Breast epithelium (tissue), 4 donors: ENCODE measurements at regions not wholly inside any gene's neighbourhood (a gene's known extent, or its start where the extent isn't known, plus 50 kb on each side); places are given as distances from the start of the nearest gene placed in this dataset.

ENCODE experiments used
- DNase-seq, 2 donors: peaks; one replicate each; pipeline ENCODE4 v3.0.0-alpha.2; 2019; ENCODE audit warnings: low spot score in 2 of 2
- H3K27ac ChIP-seq, 2 donors: fragments of 200-600 bp; sonication (generic) in 1 of 2; one replicate each; pipeline ENCODE4 v1.5.1; 2016 to 2019; ENCODE audit warnings: mild to moderate bottlenecking in 1 of 2
- H3K27me3 ChIP-seq, 2 donors: fragments of 200-600 bp; sonication (generic) in 1 of 2; one replicate each; pipeline versions ENCODE4 v1.5.1 to v1.6.0; 2017 to 2019; ENCODE audit warnings: control low read depth in 1 of 2, mild to moderate bottlenecking in 1 of 2
- H3K36me3 ChIP-seq: fragments of 200-600 bp; one replicate; pipeline ENCODE4 v1.5.1; 2019
- H3K4me1 ChIP-seq, 2 donors: fragments of 200-600 bp; sonication (generic); one replicate each; pipeline ENCODE4 v1.5.1; 2016 to 2019; ENCODE audit warnings: control low read depth in 1 of 2
- H3K4me3 ChIP-seq, 3 donors: fragments of 200-600 bp; sonication (generic); 1 replicate in 2 of 3; 2 replicates in 1 of 3; pipeline ENCODE4 v1.5.1; 2016 to 2019; ENCODE audit warnings: mild to moderate bottlenecking in 3 of 3, moderate library complexity in 2 of 3
- H3K9me3 ChIP-seq, 2 donors: fragments of 200-600 bp; sonication (generic) in 1 of 2; one replicate each; pipeline ENCODE4 v1.5.1; 2016 to 2019; ENCODE audit warnings: control low read depth in 1 of 2
- POLR2A ChIP-seq: fragments of 450-650 bp; IDR thresholded peaks from one replicate; pipeline ENCODE4 v1.6.1; 2016; ENCODE audit warnings: antibody characterized with exemption, mild to moderate bottlenecking, moderate library complexity
- POLR2AphosphoS5 ChIP-seq, 3 donors: sonication (generic); formaldehyde crosslinking; IDR thresholded peaks; one replicate each; pipeline ENCODE4 v1.6.1; 2017; ENCODE audit warnings: antibody characterized with exemption in 3 of 3
- intact Hi-C: fragments of 100-400 bp; cut with DNase I; formaldehyde crosslinking; loops from one replicate; pipeline ENCODE4 v1.15.1; 2023; ENCODE audit warnings: low total_unique reads
- TF ChIP-seq, protein P1 (sequence below), 3 donors: fragments of 450-650 bp; IDR thresholded peaks; one replicate each; pipeline ENCODE4 v1.5.1; 2016 to 2017; ENCODE audit warnings: antibody characterized with exemption in 3 of 3, mild to moderate bottlenecking in 3 of 3, moderate library complexity in 3 of 3

DNA sequence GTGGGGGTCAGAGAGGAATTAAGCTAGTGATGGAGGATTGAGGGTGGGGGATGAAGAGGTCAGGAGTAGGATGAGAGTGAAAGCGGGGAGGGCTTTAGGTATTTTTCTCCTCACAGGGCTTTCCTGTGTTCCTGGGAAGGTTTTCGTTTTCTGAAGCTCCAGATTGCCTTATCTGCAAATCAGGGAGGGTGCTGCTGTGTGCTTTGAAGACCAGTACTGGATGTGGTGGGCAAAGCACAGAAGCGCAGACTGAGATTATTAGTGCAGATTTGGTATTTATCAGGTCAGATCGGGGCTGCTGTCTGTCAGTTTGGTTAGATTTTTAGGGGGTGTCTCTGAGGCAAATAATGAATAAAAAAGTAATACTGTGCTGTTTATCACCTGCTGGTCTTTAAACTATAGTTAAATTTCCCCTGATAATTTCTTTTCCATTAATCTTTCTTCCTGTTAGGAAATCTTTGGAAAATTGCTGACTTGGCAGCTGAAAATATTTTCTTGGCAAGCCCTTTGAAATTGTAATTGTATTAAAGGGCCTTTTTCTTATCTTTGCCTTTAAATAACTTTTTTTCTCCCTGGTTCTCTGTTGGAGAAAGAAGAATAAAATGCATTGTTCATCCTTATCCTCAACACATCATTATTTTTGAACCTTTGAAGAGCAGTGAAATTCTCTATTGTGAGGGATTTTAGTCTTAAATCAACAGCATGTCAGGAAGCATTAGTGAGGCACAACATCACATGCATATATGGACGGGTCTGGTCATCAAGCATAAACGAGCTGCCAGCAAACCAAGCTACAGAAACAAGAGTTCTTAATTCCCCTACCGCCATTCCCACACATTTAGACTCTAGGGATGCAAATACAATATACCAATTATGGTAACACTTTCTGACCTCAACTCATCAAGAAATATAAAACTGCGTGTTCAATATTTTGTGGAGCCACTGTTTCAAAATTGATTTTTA lies 139.6 kb downstream of the S1PR1 start:
- no peaks in the 10 kb centered on the region for H3K36me3 ChIP-seq
- H3K4me1 ChIP-seq, result no peaks in the 10 kb centered on the region
- H3K27me3 ChIP-seq, result no peaks in the 10 kb centered on the region
- no peak for DNase-seq
- H3K9me3 ChIP-seq, result no peaks in the 10 kb centered on the region
- intact Hi-C loops, result no loop called here
- H3K4me3 ChIP-seq, result no peak overlapping the region
- TF ChIP-seq, protein P1, sequence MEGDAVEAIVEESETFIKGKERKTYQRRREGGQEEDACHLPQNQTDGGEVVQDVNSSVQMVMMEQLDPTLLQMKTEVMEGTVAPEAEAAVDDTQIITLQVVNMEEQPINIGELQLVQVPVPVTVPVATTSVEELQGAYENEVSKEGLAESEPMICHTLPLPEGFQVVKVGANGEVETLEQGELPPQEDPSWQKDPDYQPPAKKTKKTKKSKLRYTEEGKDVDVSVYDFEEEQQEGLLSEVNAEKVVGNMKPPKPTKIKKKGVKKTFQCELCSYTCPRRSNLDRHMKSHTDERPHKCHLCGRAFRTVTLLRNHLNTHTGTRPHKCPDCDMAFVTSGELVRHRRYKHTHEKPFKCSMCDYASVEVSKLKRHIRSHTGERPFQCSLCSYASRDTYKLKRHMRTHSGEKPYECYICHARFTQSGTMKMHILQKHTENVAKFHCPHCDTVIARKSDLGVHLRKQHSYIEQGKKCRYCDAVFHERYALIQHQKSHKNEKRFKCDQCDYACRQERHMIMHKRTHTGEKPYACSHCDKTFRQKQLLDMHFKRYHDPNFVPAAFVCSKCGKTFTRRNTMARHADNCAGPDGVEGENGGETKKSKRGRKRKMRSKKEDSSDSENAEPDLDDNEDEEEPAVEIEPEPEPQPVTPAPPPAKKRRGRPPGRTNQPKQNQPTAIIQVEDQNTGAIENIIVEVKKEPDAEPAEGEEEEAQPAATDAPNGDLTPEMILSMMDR (IDR thresholded peaks at IDR 0.05), result no peak
- TF ChIP-seq POLR2AphosphoS5 (IDR thresholded peaks at IDR 0.05) (no peak), POLR2A (no peak)
- no peak overlapping the region for H3K27ac ChIP-seq

DNA sequence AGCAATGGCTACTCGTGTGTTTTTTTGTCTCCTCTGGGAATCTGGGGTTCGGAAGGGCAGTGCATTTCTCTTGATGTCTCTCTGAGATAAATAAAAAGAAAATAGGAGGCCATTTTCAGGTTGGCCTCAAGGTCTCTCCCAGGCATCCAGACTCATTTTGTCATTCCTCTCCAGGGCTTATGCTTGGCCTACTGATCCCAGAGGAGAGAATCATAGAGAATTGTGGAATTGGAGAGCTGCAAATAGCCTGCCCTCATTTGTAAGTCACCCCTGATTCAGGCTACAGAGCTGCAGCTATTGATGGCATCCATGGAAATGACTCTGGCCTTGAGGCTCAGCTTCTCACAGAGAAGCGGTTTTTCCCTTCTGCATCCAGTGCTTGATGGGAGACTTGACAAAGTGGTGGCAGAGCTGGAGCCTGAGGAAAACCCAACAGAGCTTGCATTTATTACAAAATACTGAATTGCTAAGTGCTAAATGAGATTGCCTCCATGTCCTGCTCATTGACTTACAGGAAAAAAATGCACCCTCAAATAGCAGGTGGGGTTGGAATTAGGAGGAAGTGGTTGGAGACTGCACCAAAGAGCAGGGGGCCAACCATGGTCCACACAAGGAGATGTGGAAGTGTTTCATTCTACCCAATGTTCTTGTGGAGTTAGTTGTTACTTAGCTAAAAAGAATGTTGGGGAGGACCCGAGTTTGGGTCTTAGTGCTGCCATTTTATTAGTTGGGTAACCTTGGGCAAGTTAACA lies 140.4 kb downstream of the S1PR1 start:
- no peak for DNase-seq
- intact Hi-C loops, result no loop called here
- H3K4me3 ChIP-seq, result no peak overlapping the region
- H3K27me3 ChIP-seq, result no peaks in the 10 kb centered on the region
- no peaks in the 10 kb centered on the region for H3K9me3 ChIP-seq
- no peaks in the 10 kb centered on the region for H3K4me1 ChIP-seq
- H3K27ac ChIP-seq, result no peak overlapping the region
- no peaks in the 10 kb centered on the region for H3K36me3 ChIP-seq
- TF ChIP-seq POLR2AphosphoS5 (IDR thresholded peaks at IDR 0.05) (no peak), POLR2A (no peak)
- TF ChIP-seq, protein P1 (IDR thresholded peaks at IDR 0.05), result no peak

DNA sequence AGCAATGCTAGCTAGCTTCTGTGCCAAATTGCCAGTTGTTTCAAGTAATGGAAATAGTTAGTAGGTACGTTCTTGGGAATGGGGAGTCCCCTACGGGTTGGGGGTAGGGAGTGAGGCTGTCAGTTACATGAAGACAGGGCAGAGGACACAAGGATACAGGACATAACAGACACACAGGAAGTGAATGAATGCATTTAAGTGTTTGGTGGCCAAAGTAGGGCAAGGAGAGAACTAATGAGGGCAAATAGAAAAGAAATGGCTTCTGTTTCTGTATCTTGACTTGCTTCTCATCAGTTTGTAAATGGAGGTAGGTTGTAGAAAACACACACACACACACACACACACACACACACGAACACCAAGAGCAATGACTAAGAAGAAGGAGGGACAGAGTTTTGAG lies 142.2 kb downstream of the S1PR1 start:
- DNase-seq, result no peak
- Histone ChIP-seq H3K4me3 (no peak overlapping the region), H3K9me3 (no peaks in the 10 kb centered on the region), H3K4me1 (no peaks in the 10 kb centered on the region), H3K27me3 (no peaks in the 10 kb centered on the region), H3K27ac (no peak overlapping the region), H3K36me3 (no peaks in the 10 kb centered on the region)
- intact Hi-C loops, result no loop called here
- no peak for TF ChIP-seq POLR2AphosphoS5 (IDR thresholded peaks at IDR 0.05)
- TF ChIP-seq, protein P1 (IDR thresholded peaks at IDR 0.05), result no peak
- TF ChIP-seq POLR2A, result no peak

DNA sequence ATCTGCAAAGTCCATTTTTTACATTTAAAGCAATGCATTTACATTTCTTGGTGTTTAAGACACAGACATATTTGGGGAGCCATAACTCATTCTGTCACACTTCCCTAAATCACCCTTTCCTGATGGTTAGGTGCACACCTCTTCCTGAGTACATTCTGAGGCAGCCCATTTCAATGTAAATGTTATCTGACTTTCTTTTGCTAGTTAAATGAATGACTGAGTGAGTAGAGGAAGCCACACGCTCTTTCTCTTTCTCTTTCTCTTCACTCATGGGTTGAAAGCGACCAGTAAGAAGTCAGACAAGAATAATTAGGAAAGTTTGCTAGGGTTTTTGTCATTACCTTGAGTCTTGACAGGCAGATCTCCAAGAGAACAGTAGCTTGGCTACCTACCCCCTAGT lies 143.1 kb downstream of the S1PR1 start:
- intact Hi-C loops, result no loop called here
- Histone ChIP-seq H3K9me3 (no peaks in the 10 kb centered on the region), H3K4me3 (no peak overlapping the region), H3K27me3 (no peaks in the 10 kb centered on the region), H3K27ac (no peak overlapping the region), H3K36me3 (no peaks in the 10 kb centered on the region), H3K4me1 (no peaks in the 10 kb centered on the region)
- DNase-seq, result no peak
- TF ChIP-seq POLR2AphosphoS5 (IDR thresholded peaks at IDR 0.05) (no peak), POLR2A (no peak)
- TF ChIP-seq, protein P1 (IDR thresholded peaks at IDR 0.05), result no peak

DNA sequence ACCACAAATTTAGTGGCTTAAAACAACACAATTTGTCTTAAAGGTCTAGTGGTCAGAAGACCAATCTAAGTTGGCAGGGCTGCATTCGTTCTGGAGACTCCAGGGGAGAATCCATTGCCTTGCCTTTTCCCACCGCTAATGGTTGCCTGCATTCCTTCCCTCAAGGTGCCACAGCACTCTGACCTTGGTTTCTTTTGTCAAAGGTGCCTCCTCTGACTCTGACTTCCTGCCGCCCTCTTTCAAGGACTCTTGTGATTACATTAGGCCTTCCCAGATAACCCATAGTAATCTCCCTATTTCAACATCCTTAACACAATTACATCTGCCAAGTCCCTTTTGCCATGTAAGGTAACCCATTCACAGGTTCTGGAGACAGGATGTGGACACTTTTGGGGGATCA lies 145.3 kb downstream of the S1PR1 start:
- TF ChIP-seq POLR2AphosphoS5 (IDR thresholded peaks at IDR 0.05), result no peak
- TF ChIP-seq, protein P1 (IDR thresholded peaks at IDR 0.05), result no peak
- no peak for TF ChIP-seq POLR2A
- intact Hi-C loops, result no loop called here

More for the DNA sequence above, 145.3 kb downstream of the S1PR1 start:
- no peak for DNase-seq
- no peak overlapping the region for H3K4me3 ChIP-seq
- H3K27me3 ChIP-seq, result no peaks in the 10 kb centered on the region
- no peaks in the 10 kb centered on the region for H3K36me3 ChIP-seq
- H3K4me1 ChIP-seq, result no peaks in the 10 kb centered on the region
- no peak overlapping the region for H3K27ac ChIP-seq
- no peaks in the 10 kb centered on the region for H3K9me3 ChIP-seq
